Activated naive CD8-positive, alpha-beta T cell (primary cell): ENCODE measurements at regions not wholly inside any gene's neighbourhood (a gene's known extent, or its start where the extent isn't known, plus 50 kb on each side); places are given as distances from the start of the nearest gene placed in this dataset.

Experiments
- H3K27ac Mint-ChIP-seq: one replicate; pipeline ENCODE4 v1.8.0; 2021; ENCODE audit warnings: mixed read lengths
- H3K27me3 Mint-ChIP-seq: one replicate; pipeline ENCODE4 v1.8.0; 2021; ENCODE audit warnings: mixed read lengths
- H3K36me3 Mint-ChIP-seq: one replicate; pipeline ENCODE4 v1.8.0; 2021; ENCODE audit warnings: mixed read lengths
- H3K4me1 Mint-ChIP-seq: one replicate; pipeline ENCODE4 v1.8.0; 2021; ENCODE audit warnings: low read depth, mixed read lengths
- H3K4me3 Mint-ChIP-seq: one replicate; pipeline ENCODE4 v1.8.0; 2021; ENCODE audit warnings: mild to moderate bottlenecking, mixed read lengths
- H3K9me3 Mint-ChIP-seq: one replicate; pipeline ENCODE4 v1.8.0; 2021; ENCODE audit warnings: low read depth, mixed read lengths

GRCh38 chr1:199778324-199778955 is 249.1 kb upstream of the NR5A2 start:
- H3K4me1 Mint-ChIP-seq = no peaks in the 10 kb centered on the region
- H3K4me3 Mint-ChIP-seq = no peak overlapping the region
- H3K9me3 Mint-ChIP-seq = no peaks in the 10 kb centered on the region
- H3K36me3 Mint-ChIP-seq = no peaks in the 10 kb centered on the region
- peaks cover 2% of the 10 kb centered on the region for H3K27me3 Mint-ChIP-seq
- H3K27ac Mint-ChIP-seq = no peak overlapping the region

DNA sequence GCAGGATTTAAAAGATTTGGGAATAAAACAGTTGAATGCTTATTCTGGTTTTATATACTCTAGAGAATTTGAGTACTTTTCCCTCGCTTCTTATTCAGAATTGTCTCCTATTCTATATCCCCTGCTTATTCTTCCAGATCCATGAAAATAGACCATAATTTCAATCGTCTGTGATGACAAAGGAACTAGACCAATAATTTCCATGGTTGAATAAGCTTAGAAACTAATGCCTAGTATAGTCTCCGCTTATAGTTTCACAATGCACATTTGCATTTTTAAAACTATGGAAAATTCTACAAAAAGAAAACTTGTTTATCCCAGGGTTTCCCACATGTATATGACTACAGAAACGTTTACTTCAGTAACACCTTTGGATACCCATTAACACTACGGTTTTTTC is 247.4 kb upstream of the NR5A2 start:
- no peak overlapping the region for H3K27ac Mint-ChIP-seq
- no peak overlapping the region for H3K4me3 Mint-ChIP-seq
- no peaks in the 10 kb centered on the region for H3K4me1 Mint-ChIP-seq
- no peaks in the 10 kb centered on the region for H3K36me3 Mint-ChIP-seq
- no peaks in the 10 kb centered on the region for H3K9me3 Mint-ChIP-seq
- no peaks in the 10 kb centered on the region for H3K27me3 Mint-ChIP-seq

GRCh38 chr1:199780948-199781670 is 246.4 kb upstream of the NR5A2 start:
- Mint-ChIP-seq H3K9me3 (no peaks in the 10 kb centered on the region), H3K4me1 (no peaks in the 10 kb centered on the region)

GRCh38 chr1:199784138-199784895 is 243.2 kb upstream of the NR5A2 start:
- H3K4me3 Mint-ChIP-seq = no peak overlapping the region
- no peaks in the 10 kb centered on the region for H3K27me3 Mint-ChIP-seq
- H3K9me3 Mint-ChIP-seq = no peaks in the 10 kb centered on the region
- no peaks in the 10 kb centered on the region for H3K36me3 Mint-ChIP-seq
- no peak overlapping the region for H3K27ac Mint-ChIP-seq
- H3K4me1 Mint-ChIP-seq = no peaks in the 10 kb centered on the region

More at GRCh38 chr1:199780948-199781670, 246.4 kb upstream of the NR5A2 start:
- Mint-ChIP-seq H3K27me3 (no peaks in the 10 kb centered on the region), H3K4me3 (no peak overlapping the region), H3K36me3 (no peaks in the 10 kb centered on the region), H3K27ac (no peak overlapping the region)

DNA sequence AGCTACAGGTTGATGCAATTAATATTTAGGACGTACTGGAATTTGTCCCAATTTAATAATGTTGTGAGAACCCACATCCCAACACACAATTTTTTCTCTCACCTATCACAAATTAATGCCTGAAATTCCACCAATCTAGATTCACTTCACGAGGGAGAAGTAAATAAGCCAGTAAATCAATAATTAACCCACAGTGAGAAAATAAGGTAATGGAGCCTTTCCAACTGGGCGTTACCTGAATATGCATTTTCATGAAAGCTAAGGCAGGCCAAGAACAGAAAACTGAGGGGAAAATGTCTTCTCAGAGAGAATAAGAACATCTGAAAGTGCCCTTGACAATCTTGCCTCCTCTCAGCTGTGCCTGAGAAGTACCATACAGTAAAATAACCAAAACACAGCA is 240.8 kb upstream of the NR5A2 start:
- no peak overlapping the region for H3K27ac Mint-ChIP-seq
- no peaks in the 10 kb centered on the region for H3K4me1 Mint-ChIP-seq
- H3K4me3 Mint-ChIP-seq = no peak overlapping the region
- H3K9me3 Mint-ChIP-seq = no peaks in the 10 kb centered on the region
- no peaks in the 10 kb centered on the region for H3K36me3 Mint-ChIP-seq
- no peaks in the 10 kb centered on the region for H3K27me3 Mint-ChIP-seq

DNA sequence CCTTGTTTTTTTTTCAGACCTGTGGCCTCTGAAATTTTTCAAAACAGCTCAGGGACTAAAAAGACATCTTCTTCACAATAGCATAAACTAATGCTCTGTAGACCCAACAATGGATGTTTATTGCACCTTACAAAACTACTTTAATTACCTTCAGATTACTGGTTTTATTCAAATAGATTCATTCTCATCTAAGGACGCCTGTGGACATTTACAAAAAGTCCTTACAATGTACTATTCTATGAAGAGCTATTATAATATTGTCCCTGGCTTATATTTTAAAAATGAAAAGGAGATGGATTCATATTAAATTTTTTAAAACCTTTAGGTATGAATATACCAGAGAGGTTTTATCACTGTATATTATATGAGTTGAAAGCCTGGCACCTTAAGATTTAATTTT is 238.4 kb upstream of the NR5A2 start:
- Mint-ChIP-seq H3K27ac (no peak overlapping the region), H3K9me3 (no peaks in the 10 kb centered on the region), H3K27me3 (no peaks in the 10 kb centered on the region), H3K36me3 (no peaks in the 10 kb centered on the region), H3K4me1 (no peaks in the 10 kb centered on the region), H3K4me3 (no peak overlapping the region)

- no peaks in the 10 kb centered on the region for H3K36me3 Mint-ChIP-seq
- no peaks in the 10 kb centered on the region for H3K4me1 Mint-ChIP-seq
- no peak overlapping the region for H3K27ac Mint-ChIP-seq
- H3K4me3 Mint-ChIP-seq = no peak overlapping the region
- peaks cover 4% of the 10 kb centered on the region for H3K9me3 Mint-ChIP-seq
- H3K27me3 Mint-ChIP-seq = no peaks in the 10 kb centered on the region
These were observed 236.0 kb upstream of the NR5A2 start for GRCh38 chr1:199791495-199791894.

DNA sequence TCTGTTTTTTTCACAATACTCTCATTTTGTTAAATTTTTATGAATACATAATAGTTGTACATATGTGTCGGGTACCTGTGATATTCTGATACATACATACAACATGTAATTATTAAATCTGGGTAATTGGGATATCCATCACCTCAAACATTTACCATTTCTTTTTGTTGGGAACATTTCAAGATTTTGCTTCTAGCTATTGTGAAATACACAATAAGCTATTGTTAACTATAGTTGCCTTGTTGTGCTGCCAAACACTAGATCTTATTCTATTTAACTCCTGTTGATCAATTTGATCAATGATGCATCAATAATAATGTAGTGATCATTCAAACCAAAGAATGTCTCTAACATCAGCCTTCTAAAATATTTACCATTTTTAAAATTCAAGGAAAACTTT is 234.6 kb upstream of the NR5A2 start:
- H3K4me1 Mint-ChIP-seq = no peaks in the 10 kb centered on the region
- no peak overlapping the region for H3K4me3 Mint-ChIP-seq
- no peaks in the 10 kb centered on the region for H3K36me3 Mint-ChIP-seq
- no peaks in the 10 kb centered on the region for H3K27me3 Mint-ChIP-seq
- peaks cover 4% of the 10 kb centered on the region for H3K9me3 Mint-ChIP-seq
- H3K27ac Mint-ChIP-seq = no peak overlapping the region

DNA sequence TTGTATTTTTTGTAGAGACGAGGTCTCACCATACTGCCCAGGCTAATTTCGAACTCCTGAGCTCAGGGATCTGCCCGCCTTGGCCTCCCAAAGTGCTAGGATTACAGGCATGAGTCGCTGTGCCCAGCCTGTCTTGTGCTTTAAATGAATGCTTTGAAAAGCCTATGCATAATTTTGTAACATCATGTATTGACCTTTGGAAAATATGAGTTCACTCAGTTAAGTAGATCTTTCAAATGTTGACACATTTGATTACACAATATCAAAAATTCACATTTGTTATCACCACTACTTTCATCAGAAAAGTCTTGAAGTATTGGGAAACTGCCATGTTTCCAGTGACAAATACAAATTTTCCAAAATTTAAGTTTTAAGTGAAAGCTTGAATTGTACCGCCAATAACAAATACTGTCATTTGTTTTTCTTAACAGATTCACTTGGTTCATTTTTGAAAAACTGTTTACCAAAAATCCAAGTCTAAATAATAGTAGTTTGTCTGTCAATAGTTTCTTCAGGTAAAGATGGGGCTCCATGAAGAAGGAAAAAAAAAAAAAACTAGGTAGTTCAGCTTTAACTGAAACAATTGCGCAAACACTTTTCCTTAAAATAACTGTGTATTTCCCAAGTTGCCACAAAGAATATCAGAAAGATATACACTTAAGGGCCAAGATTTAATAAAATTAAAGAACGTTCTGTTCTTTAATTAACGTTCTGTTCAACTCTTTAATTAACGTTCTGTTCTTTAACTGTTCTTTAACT is 233.2 kb upstream of the NR5A2 start:
- Mint-ChIP-seq H3K4me1 (no peaks in the 10 kb centered on the region), H3K27ac (no peak overlapping the region), H3K27me3 (no peaks in the 10 kb centered on the region), H3K9me3 (peaks cover 4% of the 10 kb centered on the region), H3K4me3 (no peak overlapping the region), H3K36me3 (no peaks in the 10 kb centered on the region)

GRCh38 chr1:199799116-199799515 is 228.4 kb upstream of the NR5A2 start:
- no peaks in the 10 kb centered on the region for H3K36me3 Mint-ChIP-seq
- H3K9me3 Mint-ChIP-seq = peaks cover 4% of the 10 kb centered on the region
- H3K4me3 Mint-ChIP-seq = no peak overlapping the region
- H3K27ac Mint-ChIP-seq = no peak overlapping the region
- peaks cover 1% of the 10 kb centered on the region for H3K27me3 Mint-ChIP-seq
- no peaks in the 10 kb centered on the region for H3K4me1 Mint-ChIP-seq

DNA sequence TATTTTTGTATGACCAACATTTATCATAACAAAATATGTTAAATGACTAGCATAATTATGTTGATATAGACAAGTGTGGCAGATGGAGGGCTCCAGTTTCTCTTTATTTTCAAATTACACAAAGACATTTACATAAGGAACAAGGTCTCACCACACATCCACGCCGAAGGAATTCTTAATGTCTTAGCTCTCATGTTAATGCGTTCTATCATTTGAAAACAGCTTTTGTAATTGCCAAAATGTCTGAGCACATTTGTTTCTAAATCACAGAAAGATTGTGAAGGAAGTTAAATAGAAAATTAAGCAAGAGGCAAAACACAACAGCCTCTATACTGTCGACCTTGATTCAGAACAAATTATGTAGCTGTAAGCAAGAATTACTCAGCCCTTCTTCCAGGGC is 223.0 kb upstream of the NR5A2 start:
- no peak overlapping the region for H3K27ac Mint-ChIP-seq
- H3K27me3 Mint-ChIP-seq = peaks cover 7% of the 10 kb centered on the region
- H3K4me1 Mint-ChIP-seq = no peaks in the 10 kb centered on the region
- no peaks in the 10 kb centered on the region for H3K36me3 Mint-ChIP-seq
- no peak overlapping the region for H3K4me3 Mint-ChIP-seq
- H3K9me3 Mint-ChIP-seq = no peaks in the 10 kb centered on the region

DNA sequence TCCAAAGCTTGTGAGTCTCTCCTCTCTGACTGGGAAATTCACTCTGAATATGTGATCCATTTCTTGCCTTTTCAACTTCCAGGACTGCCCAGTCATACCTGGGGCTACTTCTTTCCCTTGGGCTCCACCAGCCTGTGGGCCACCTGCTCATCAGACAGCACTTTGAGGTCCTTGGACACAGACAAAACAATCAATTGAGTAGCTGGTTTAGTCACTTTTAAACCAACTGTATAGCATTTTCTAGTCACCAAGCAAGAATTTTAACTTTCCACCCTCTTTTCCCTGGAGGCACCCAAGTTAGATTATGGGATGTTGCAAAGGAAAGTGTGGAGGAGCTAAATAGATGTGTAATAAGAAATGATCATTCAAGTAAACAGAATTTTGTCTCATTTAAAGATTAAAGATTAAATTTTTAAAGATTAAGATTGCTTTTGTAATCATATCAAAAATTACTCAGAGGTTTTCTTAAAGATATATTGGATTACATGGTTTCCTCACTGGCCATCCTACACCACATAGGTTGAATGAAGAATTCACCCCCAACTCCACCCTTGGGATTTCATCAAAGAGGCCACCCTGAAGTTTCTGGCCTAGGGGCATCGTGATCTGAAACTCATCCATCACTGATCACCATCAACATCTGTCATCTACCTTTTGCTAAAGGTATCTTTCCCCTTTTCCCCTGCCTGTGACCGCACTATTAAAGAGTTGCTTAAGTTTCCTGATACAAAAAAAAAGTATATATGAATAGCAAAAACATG is 219.2 kb upstream of the NR5A2 start:
- Mint-ChIP-seq H3K4me3 (no peak overlapping the region), H3K27me3 (peaks cover 10% of the 10 kb centered on the region)

GRCh38 chr1:199809311-199809710 is 218.2 kb upstream of the NR5A2 start:
- H3K4me1 Mint-ChIP-seq = no peaks in the 10 kb centered on the region
- no peaks in the 10 kb centered on the region for H3K9me3 Mint-ChIP-seq
- peaks cover 10% of the 10 kb centered on the region for H3K27me3 Mint-ChIP-seq
- no peaks in the 10 kb centered on the region for H3K36me3 Mint-ChIP-seq
- H3K4me3 Mint-ChIP-seq = no peak overlapping the region
- no peak overlapping the region for H3K27ac Mint-ChIP-seq

More for the DNA sequence above, 219.2 kb upstream of the NR5A2 start:
- Mint-ChIP-seq H3K9me3 (no peaks in the 10 kb centered on the region), H3K4me1 (no peaks in the 10 kb centered on the region), H3K36me3 (no peaks in the 10 kb centered on the region), H3K27ac (no peak overlapping the region)

GRCh38 chr1:199811163-199811562 is 216.3 kb upstream of the NR5A2 start:
- H3K27ac Mint-ChIP-seq = no peak overlapping the region
- H3K4me1 Mint-ChIP-seq = no peaks in the 10 kb centered on the region
- no peaks in the 10 kb centered on the region for H3K36me3 Mint-ChIP-seq
- peaks cover 4% of the 10 kb centered on the region for H3K27me3 Mint-ChIP-seq
- H3K9me3 Mint-ChIP-seq = no peaks in the 10 kb centered on the region
- no peak overlapping the region for H3K4me3 Mint-ChIP-seq
